GM12864 (cell line): ENCODE measurements at regions not wholly inside any gene's neighbourhood (a gene's known extent, or its start where the extent isn't known, plus 50 kb on each side); places are given as distances from the start of the nearest gene placed in this dataset.

ENCODE experiments used
- DNase-seq: peaks from one replicate; pipeline ENCODE4 v3.0.0-alpha.2; 2011; ENCODE audit warnings: low read depth
- H3K4me3 ChIP-seq: 2 replicates; pipeline ENCODE4 v1.5.1; 2011; ENCODE audit warnings: mild to moderate bottlenecking, low read depth, low read length, control low read depth
- TF ChIP-seq, protein P1 (sequence below): IDR thresholded peaks from 2 replicates; pipeline ENCODE4 v1.5.1; 2011; ENCODE audit warnings: low read depth, mild to moderate bottlenecking, moderate library complexity, low read length, control low read depth, inconsistent platforms; ENCODE audit errors: missing control alignments

DNA sequence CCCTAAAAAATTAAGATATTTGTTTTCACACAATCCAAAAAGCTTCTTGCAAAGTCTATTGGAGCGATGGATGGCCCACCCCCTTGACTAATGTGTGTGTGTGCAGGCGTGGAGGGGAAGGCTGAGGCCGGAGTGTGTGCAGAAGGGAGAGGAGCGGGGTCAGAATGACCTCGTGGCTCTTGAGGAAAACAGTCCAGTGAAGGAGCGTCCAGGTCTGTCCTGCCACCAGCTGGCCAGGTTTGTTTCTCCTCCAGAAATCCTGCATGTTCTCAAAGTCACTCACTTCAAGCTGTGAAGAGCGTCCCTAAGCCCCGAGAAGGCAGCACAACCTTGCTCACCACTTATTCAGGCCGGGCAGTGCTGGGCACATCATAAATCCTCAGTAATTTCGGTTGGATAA lies 69.5 kb upstream of the SSX2IP start:
- DNase-seq = no peak
- TF ChIP-seq, protein P1, sequence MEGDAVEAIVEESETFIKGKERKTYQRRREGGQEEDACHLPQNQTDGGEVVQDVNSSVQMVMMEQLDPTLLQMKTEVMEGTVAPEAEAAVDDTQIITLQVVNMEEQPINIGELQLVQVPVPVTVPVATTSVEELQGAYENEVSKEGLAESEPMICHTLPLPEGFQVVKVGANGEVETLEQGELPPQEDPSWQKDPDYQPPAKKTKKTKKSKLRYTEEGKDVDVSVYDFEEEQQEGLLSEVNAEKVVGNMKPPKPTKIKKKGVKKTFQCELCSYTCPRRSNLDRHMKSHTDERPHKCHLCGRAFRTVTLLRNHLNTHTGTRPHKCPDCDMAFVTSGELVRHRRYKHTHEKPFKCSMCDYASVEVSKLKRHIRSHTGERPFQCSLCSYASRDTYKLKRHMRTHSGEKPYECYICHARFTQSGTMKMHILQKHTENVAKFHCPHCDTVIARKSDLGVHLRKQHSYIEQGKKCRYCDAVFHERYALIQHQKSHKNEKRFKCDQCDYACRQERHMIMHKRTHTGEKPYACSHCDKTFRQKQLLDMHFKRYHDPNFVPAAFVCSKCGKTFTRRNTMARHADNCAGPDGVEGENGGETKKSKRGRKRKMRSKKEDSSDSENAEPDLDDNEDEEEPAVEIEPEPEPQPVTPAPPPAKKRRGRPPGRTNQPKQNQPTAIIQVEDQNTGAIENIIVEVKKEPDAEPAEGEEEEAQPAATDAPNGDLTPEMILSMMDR = no peak
- H3K4me3 ChIP-seq = no peak overlapping the region

DNA sequence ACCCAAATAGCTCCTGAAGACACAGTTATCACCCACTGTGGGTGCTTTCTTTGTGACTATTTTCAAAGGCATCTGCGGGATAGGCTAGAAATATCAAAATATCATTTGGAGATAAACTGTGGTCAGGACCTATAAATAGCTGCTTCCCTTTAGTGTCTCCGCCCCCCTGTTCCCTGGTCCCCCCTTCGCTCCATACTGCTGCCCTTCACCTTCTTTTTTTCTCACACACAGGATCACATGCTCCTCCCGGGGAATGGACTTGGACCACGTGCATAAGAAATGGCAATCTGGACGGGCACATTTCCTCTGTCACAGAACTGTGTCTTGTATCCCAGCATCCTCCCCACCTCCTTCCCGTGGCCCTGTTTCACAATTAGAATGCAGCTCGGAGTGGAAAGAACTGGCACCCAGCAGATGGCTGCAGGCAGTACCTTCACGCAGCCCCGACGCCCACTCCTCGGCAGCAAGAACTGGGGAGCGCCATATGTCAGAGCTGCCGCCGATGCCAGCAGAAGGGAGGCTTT lies 68.8 kb upstream of the SSX2IP start:
- no peak for DNase-seq
- H3K4me3 ChIP-seq = no peak overlapping the region
- TF ChIP-seq, protein P1 = no peak

DNA sequence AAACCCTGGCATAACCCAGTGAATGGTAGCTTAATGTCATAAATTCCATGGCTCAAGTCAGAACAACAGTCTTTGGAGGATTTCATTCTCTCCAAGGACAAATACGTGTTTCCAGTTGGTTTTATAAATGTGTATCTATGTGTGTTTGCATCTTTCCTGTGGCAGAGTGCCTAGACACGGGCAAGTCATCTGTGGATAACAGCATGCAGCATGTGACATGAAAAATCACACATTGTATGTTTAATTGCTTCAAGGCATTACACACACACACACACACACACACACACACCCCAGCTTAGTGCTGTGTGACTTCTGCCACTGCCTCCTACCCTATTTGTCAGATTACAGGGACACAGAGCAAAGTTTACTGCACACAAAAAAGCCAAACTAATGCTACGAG lies 68.2 kb upstream of the SSX2IP start:
- no peak for DNase-seq
- TF ChIP-seq, protein P1 = no peak
- no peak overlapping the region for H3K4me3 ChIP-seq

DNA sequence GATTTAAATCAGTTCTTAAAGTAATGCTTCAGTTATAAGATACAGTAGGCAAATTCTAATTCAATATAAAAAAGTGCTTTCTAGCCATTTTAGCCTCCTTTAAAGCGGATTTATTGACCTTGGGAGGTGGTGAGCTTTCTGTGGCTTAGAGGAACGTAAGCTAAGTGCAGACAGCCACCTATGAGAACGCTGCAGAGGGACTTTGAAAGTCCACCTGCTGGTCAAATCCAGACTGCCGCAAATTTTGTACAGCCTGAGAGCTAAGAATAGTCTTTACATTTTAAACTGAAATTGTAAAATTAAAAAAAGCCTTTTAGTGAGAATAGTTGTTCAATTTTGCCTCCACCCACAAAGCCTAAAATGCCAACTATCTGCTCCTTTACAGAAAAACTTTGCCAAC lies 67.0 kb upstream of the SSX2IP start:
- DNase-seq = no peak

DNA sequence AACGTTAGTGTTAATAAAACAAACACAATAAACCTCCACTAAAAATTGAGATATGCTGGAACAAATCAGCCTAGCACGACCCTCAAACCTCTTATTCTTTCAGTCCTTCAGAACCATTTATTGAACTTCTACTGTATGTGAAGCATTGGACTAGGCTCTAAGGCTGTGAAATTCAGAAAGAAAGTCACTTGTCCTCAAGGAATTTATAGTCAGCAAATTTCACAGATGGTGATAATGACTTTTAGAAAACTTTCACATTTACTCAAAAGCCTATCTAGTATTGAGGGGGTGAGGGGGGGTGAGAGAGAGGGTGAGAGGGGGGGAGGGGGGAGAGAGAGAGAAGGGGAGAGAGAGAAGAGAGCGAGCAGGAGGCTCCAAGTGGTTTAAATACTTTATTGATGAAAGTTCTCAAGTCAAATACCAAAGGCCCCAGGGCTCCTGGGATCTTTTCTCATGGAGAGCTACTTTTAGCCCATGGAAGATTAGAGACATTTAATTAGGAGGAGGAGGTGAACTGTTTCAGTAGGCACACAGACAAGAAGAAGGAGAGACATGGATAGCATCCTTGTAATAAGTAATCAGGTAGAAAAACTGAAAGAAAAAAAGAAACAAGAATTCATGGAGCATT lies 66.3 kb upstream of the SSX2IP start:
- no peak overlapping the region for H3K4me3 ChIP-seq
- TF ChIP-seq, protein P1 = no peak
- no peak for DNase-seq

More for the DNA sequence above, 67.0 kb upstream of the SSX2IP start:
- TF ChIP-seq, protein P1 = no peak
- no peak overlapping the region for H3K4me3 ChIP-seq

DNA sequence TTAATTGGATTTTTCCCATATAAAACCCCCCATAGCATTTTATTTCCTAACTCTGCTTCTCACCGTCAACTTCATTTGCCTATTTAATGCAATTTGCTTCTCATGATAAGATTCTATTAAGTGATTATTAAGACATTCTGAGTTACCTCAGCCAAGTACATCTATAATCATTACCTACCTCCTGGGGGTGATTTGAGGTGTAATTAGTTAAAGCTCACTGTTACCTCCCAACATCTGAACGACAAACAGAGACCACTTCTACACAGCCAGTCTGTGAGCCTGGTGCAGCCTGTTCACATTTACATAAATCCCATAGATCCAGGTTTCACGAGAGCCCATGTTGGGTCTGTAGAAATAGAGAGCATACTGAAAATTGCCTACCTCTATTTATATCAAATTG lies 65.7 kb upstream of the SSX2IP start:
- H3K4me3 ChIP-seq = no peak overlapping the region
- DNase-seq = no peak
- TF ChIP-seq, protein P1 = no peak

DNA sequence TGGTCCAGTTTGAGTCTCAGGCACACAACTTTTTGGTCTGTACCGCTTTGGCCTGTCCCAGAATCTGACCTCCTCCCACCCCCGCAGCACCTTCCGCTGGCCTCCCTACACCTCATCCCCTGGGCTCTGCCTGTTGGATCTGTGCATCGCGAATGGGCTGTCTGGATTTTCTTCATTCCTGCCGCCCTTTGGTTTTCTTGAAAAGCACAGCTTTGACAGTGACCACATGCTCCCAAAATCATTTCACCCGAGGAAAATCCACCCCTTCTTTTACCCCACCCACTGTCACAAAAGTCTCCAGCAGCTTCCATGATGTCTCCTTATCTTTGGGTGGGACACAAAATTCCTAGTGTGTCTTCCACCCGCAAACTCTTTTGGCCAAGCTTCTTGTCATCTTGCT lies 65.0 kb upstream of the SSX2IP start:
- TF ChIP-seq, protein P1 = no peak
- no peak for DNase-seq
- no peak overlapping the region for H3K4me3 ChIP-seq
